ENCODE measurements at regions not wholly inside any gene's neighbourhood (a gene's known extent, or its start where the extent isn't known, plus 50 kb on each side); places are given as distances from the start of the nearest gene placed in this dataset.
"Not testable (repeated sequence)": the region's sequence is repeated elsewhere in the genome, so short reads cannot be mapped to it uniquely, and the experiment has no call there.

- peak; percentile 98 for DNase-seq
Observed at GRCh38 chr3:153221748-153222162, 59.7 kb downstream of the RAP2B start.

GRCh38 chr3:153226877-153227276, 64.9 kb downstream of the RAP2B start:
- not testable (repeated sequence) for DNase-seq

- DNase-seq: not testable (repeated sequence)
Observed at GRCh38 chr3:153230427-153230826, 68.4 kb downstream of the RAP2B start.

GRCh38 chr3:153231245-153231644, 69.2 kb downstream of the RAP2B start:
- not testable (repeated sequence) for DNase-seq

- not testable (repeated sequence) for DNase-seq
Observed at GRCh38 chr3:153232050-153232752, 70.2 kb downstream of the RAP2B start.

- no peak for DNase-seq
Observed at GRCh38 chr3:153232851-153233271, 70.8 kb downstream of the RAP2B start.

GRCh38 chr3:153233986-153234385, 72.0 kb downstream of the RAP2B start:
- no peak for DNase-seq

- no peak for DNase-seq
Observed at GRCh38 chr3:153242896-153243295, 80.9 kb downstream of the RAP2B start.

- DNase-seq: no peak
Observed at GRCh38 chr3:153244961-153245360, 82.9 kb downstream of the RAP2B start.

GRCh38 chr3:153245661-153246060, 83.6 kb downstream of the RAP2B start:
- no peak for DNase-seq

GRCh38 chr3:153246331-153246730, 84.3 kb downstream of the RAP2B start:
- no peak for DNase-seq

GRCh38 chr3:153246806-153247205, 84.8 kb downstream of the RAP2B start:
- no peak for DNase-seq

- no peak for DNase-seq
Observed at GRCh38 chr3:153247331-153248330, 85.6 kb downstream of the RAP2B start.

- DNase-seq: not testable (repeated sequence)
Observed at GRCh38 chr3:153248835-153249234, 86.8 kb downstream of the RAP2B start.

GRCh38 chr3:153249906-153250305, 87.9 kb downstream of the RAP2B start:
- no peak for DNase-seq

- no peak for DNase-seq
Observed at GRCh38 chr3:153250446-153250845, 88.4 kb downstream of the RAP2B start.

GRCh38 chr3:153252963-153253362, 90.9 kb downstream of the RAP2B start:
- no peak for DNase-seq

GRCh38 chr3:153254361-153254760, 92.3 kb downstream of the RAP2B start:
- DNase-seq: no peak

GRCh38 chr3:153257673-153258351, 95.8 kb downstream of the RAP2B start:
- no peak for DNase-seq

- no peak for DNase-seq
Observed at GRCh38 chr3:153259956-153260355, 97.9 kb downstream of the RAP2B start.

GRCh38 chr3:153260681-153261080, 98.7 kb downstream of the RAP2B start:
- DNase-seq: no peak

- no peak for DNase-seq
Observed at GRCh38 chr3:153266619-153267018, 104.6 kb downstream of the RAP2B start.

Measured in GDM1 (cell line).